GM18867 (cell line): ENCODE measurements at regions not wholly inside any gene's neighbourhood (a gene's known extent, or its start where the extent isn't known, plus 50 kb on each side); places are given as distances from the start of the nearest gene placed in this dataset.
"Not testable (repeated sequence)": the region's sequence is repeated elsewhere in the genome, so short reads cannot be mapped to it uniquely, and the experiment has no call there.

Experiments
- ATAC-seq: cut with Tn5 transposase; IDR thresholded peaks from one replicate; pipeline ENCODE4 v1.9.1; 2021; ENCODE audit warnings: mild to moderate bottlenecking, moderate library complexity; ENCODE audit not compliant: unreplicated experiment

GRCh38 chr4:95898226-95898625 is 58.3 kb downstream of the PDHA2 start:
- ATAC-seq: no peak

GRCh38 chr4:95909211-95909610 is 69.3 kb downstream of the PDHA2 start:
- no peak for ATAC-seq

DNA sequence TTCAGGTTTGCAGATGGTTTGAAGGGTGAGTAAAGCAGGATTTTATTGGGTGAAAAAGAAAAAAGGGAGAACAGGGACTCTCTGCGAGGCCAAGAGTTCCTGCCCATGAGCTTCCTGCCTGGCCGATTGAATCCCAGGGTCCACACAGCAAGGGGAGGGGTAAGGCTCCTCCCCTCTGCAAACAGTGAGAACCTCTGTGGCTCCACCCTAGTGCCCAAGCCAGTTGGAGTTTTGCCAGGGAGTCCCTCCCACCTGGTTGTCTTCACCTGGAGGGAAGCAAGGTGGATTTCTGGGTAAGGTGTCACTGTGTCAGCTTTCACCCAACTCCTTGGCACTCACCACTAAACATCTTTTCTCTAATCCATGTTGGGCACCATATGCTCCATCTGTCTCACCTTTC is 70.9 kb downstream of the PDHA2 start:
- no peak for ATAC-seq

- no peak for ATAC-seq
Observed at GRCh38 chr4:95921470-95921869, 81.6 kb downstream of the PDHA2 start.

GRCh38 chr4:95929448-95930064 is 89.7 kb downstream of the PDHA2 start:
- ATAC-seq: no peak

- ATAC-seq: no peak
Observed at GRCh38 chr4:95939141-95939540, 99.2 kb downstream of the PDHA2 start.

- ATAC-seq: no peak
Observed at GRCh38 chr4:95949136-95949765, 109.4 kb downstream of the PDHA2 start.

GRCh38 chr4:95949808-95950207 is 109.9 kb downstream of the PDHA2 start:
- no peak for ATAC-seq

DNA sequence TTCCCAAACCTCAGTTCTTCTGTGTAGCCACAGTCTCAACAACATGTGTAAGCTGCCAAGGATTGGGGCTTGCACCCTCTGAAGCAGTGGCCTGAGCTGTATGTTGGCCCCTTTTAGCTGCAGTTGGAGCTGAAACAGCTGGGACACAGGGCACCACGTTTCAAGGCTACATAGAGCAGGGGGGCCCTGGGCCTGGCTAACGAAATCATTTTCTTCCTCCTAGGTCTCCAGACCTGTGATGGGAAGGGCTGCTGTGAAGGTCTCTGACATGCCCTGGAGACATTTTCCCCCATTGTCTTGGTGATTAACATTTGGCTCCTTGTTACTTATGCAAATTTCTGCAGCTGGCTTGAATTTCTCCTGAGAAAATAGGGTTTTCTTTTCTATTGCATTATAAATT is 112.6 kb downstream of the PDHA2 start:
- ATAC-seq: not testable (repeated sequence)

GRCh38 chr4:95956094-95956493 is 116.2 kb downstream of the PDHA2 start:
- no peak for ATAC-seq

DNA sequence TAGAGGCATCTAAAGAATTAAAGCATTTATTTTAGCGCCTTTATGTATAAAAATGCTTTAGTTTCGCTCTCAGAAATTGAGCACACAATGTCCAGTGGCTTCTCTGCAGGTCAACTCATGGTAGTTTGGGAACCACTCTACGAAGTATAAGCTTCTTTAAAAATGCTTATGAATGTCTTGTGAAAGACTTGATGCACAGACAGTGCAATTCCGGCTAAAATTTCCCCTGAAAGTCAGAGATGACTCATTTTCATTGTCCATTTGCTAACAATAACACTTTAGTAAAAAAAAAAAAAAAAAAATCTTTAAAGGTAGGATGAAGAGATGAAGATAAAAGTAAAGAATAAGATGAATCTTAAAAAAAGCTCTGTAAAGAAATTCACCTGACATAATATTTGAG is 117.2 kb downstream of the PDHA2 start:
- ATAC-seq: no peak

- no peak for ATAC-seq
Observed at GRCh38 chr4:95957759-95958158, 117.9 kb downstream of the PDHA2 start.

GRCh38 chr4:95959182-95959581 is 119.3 kb downstream of the PDHA2 start:
- no peak for ATAC-seq

DNA sequence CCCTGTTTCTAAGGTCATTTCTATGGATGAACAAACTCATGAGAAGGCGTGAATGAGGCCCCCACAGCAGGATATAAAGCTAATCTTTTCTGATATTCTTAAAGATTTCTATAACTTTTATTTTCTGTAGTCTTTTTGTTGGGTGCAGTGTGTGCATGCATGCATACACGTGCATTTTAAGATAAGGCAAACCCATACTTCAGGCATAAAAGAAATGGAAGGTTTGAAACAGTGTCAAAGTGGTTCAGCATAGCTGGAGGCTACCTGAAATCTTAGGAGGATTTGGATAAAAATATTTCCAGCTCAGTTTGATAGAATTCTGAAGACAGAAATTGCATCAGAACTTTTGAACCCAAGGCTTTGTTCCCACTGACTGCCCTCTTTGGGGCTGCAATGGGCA is 119.7 kb downstream of the PDHA2 start:
- no peak for ATAC-seq

DNA sequence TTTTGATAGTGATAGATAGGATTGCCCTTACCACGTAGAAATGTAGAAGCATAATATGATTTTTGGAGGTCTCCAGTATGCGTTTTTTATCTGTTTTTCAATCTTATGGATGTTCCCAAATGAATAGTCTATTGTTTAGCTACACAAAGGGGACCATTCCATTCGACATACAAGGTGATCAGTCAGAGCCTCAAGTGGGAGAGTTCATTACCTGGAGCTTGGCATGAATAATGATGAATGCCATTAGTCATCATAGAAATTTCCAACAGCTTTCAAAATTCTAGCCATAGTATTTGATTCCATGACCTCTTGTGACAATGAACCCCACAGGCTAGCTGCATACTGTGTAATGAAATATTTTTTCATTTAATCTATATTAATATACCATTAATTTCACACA is 123.6 kb downstream of the PDHA2 start:
- ATAC-seq: no peak

- no peak for ATAC-seq
Observed at GRCh38 chr4:95979961-95980876, 140.3 kb downstream of the PDHA2 start.

DNA sequence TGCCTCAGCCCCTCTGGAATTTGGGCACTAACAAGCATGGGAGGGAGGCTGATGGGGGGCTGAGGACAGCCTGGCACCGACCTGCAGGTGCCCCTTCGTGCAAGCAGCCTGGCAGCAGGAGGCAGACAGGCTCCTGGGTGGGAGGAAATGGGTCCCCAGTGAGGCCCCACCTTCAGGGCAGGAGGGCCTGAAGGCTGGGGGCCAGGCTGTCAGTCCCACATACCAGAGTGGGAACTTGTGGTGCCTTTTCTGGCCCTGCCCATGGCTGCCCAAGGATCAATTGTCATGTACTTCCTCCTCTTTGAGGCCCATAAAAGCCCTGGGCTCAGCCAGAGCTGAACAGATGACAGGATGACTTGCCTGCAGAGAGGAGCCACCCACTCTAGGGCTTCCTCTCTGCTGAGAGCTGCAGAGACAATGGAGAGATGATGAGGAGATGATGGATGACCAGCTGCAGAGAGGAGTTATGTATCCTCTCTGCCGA is 141.0 kb downstream of the PDHA2 start:
- no peak for ATAC-seq

DNA sequence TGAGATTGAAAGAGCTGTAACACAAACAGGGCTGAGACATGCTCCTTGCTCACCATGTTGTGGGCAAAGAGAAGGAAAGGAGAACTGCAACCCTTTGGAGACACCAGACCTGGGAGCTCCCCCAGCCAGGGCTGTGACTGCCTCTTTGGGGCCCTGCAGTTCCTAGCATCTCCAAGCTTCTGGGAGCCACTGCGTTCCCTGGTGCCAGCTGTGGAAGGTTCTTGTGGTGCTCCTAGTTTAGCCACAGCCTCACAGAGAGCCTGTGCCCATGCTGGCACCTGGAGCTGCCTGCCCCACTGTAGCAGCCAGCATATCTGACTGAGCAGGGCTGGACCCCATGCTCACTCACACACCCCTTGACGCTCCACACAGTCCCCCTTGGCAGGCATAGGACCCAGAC is 141.7 kb downstream of the PDHA2 start:
- no peak for ATAC-seq

DNA sequence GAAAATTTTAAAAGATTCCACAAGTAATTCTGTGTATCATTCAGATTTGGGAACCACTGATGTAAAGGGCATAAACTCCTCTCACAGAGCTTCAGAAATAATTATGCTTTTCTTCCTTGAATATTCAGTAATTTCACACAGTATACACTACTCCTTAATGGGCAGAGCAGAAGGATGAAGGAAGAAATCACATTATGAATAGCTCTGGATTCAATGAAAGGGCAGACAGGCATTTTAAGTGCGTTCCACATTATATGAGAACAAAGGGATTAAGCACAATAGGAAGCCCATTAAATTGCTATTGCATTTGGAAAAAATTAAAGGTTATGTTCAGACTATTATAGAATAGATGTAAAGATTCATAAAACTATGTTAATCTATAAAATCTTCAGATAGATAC is 142.6 kb downstream of the PDHA2 start:
- no peak for ATAC-seq

- no peak for ATAC-seq
Observed at GRCh38 chr4:95984081-95984480, 144.2 kb downstream of the PDHA2 start.

DNA sequence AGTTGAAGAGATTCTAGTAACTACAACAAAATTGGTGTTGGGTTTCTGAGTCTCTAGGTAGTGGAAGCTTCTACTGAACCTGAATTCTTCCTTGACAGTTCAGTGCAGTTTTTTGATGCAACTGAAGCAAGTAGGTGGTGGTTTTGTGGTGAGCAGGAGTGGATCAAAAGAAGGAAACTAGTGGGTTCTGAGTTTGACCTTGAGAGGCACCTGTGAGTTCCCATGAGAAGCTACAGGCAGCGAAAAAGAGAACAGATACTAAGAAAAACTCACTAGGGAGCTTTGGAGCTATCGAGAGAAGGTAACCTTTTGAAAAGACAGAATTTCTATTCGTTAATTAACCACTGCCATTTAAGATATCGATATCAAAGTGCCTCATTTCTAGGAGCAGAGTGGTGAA is 145.2 kb downstream of the PDHA2 start:
- no peak for ATAC-seq
